H9 (cell line): ENCODE measurements at regions not wholly inside any gene's neighbourhood (a gene's known extent, or its start where the extent isn't known, plus 50 kb on each side); places are given as distances from the start of the nearest gene placed in this dataset.

Experiments
- DNase-seq: peaks from one replicate; pipeline ENCODE4 v3.0.0-alpha.2; 2017
- H2AFZ ChIP-seq: one replicate; pipeline ENCODE4 v1.6.1; 2013; ENCODE audit warnings: mild to moderate bottlenecking, low read length, control low read depth, moderate library complexity
- H2AK5ac ChIP-seq: 2 replicates; pipeline ENCODE4 v1.6.1; 2013; ENCODE audit warnings: low read length, control low read depth, mixed read lengths; ENCODE audit not compliant: insufficient read length
- H2BK120ac ChIP-seq: one replicate; pipeline ENCODE4 v1.6.1; 2013; ENCODE audit warnings: low read depth, mild to moderate bottlenecking, low read length, control low read depth, inconsistent platforms; ENCODE audit not compliant: poor library complexity, severe bottlenecking
- H2BK12ac ChIP-seq: 2 replicates; pipeline ENCODE4 v1.6.1; 2013; ENCODE audit warnings: low read length, control low read depth, mixed read lengths, low read depth; ENCODE audit not compliant: insufficient read length
- H2BK15ac ChIP-seq: 2 replicates; pipeline ENCODE4 v1.6.1; 2013; ENCODE audit warnings: low read depth, low read length, control low read depth
- H2BK20ac ChIP-seq: one replicate; pipeline ENCODE4 v1.6.1; 2013; ENCODE audit warnings: low read depth, mild to moderate bottlenecking, low read length, control low read depth, inconsistent platforms; ENCODE audit not compliant: poor library complexity, severe bottlenecking
- H2BK5ac ChIP-seq: 2 replicates; pipeline ENCODE4 v1.6.1; 2013; ENCODE audit warnings: low read length, control low read depth, mixed read lengths; ENCODE audit not compliant: insufficient read length
- H3K14ac ChIP-seq: 2 replicates; pipeline ENCODE4 v1.6.1; 2013; ENCODE audit warnings: low read length, control low read depth; ENCODE audit not compliant: insufficient read depth
- H3K18ac ChIP-seq: 2 replicates; pipeline ENCODE4 v1.6.1; 2013; ENCODE audit warnings: low read depth, mild to moderate bottlenecking, mixed read lengths, low read length, control low read depth; ENCODE audit not compliant: insufficient read length
- H3K23ac ChIP-seq: 2 replicates; pipeline ENCODE4 v1.6.1; 2013; ENCODE audit warnings: low read length, control low read depth, mixed read lengths, low read depth; ENCODE audit not compliant: insufficient read length
- H3K23me2 ChIP-seq: 2 replicates; pipeline ENCODE4 v1.6.1; 2013; ENCODE audit warnings: low read depth, mild to moderate bottlenecking, mixed read lengths, low read length, control low read depth; ENCODE audit not compliant: insufficient read length, poor library complexity, severe bottlenecking
- H3K27ac ChIP-seq: 2 replicates; pipeline ENCODE4 v1.5.1; 2013; ENCODE audit warnings: low read length, control low read depth, mixed read lengths, low read depth; ENCODE audit not compliant: insufficient read length
- H3K27me3 ChIP-seq: 2 replicates; pipeline ENCODE4 v1.6.1; 2013; ENCODE audit warnings: low read length, control low read depth, inconsistent platforms; ENCODE audit not compliant: insufficient read depth
- H3K4ac ChIP-seq: 2 replicates; pipeline ENCODE4 v1.6.1; 2013; ENCODE audit warnings: low read depth, mild to moderate bottlenecking, control low read depth, inconsistent platforms, low read length, moderate library complexity
- H3K4me1 ChIP-seq: 2 replicates; pipeline ENCODE4 v1.6.1; 2013; ENCODE audit warnings: low read length, control low read depth, inconsistent platforms; ENCODE audit not compliant: insufficient read depth
- H3K4me2 ChIP-seq: 2 replicates; pipeline ENCODE4 v1.6.1; 2013; ENCODE audit warnings: low read length, control low read depth, mixed read lengths; ENCODE audit not compliant: insufficient read length, insufficient read depth
- H3K56ac ChIP-seq: 2 replicates; pipeline ENCODE4 v1.6.1; 2013; ENCODE audit warnings: low read depth, mild to moderate bottlenecking, mixed read lengths, low read length, control low read depth; ENCODE audit not compliant: insufficient read length
- H3K79me1 ChIP-seq: 2 replicates; pipeline ENCODE4 v1.6.1; 2013; ENCODE audit warnings: low read depth, mild to moderate bottlenecking, moderate library complexity, low read length, control low read depth, inconsistent platforms; ENCODE audit not compliant: insufficient read depth, poor library complexity, severe bottlenecking
- H3K79me2 ChIP-seq: 2 replicates; pipeline ENCODE4 v1.6.1; 2013; ENCODE audit warnings: low read length, control low read depth, inconsistent platforms; ENCODE audit not compliant: insufficient read depth
- H3K9ac ChIP-seq: 2 replicates; pipeline ENCODE4 v1.6.1; 2013; ENCODE audit warnings: low read length, control low read depth, mixed read lengths; ENCODE audit not compliant: insufficient read length; ENCODE audit errors: extremely low read depth
- H3K9me3 ChIP-seq: one replicate; pipeline ENCODE4 v1.6.1; 2013; ENCODE audit warnings: low read depth, low read length, inconsistent platforms; ENCODE audit not compliant: control insufficient read depth
- H3T11ph ChIP-seq: one replicate; pipeline ENCODE4 v1.6.1; 2013; ENCODE audit warnings: mild to moderate bottlenecking, low read length, control low read depth, inconsistent platforms
- H4K20me1 ChIP-seq: one replicate; pipeline ENCODE4 v1.6.1; 2013; ENCODE audit not compliant: control insufficient read depth, insufficient read length, insufficient read depth
- H4K5ac ChIP-seq: 2 replicates; pipeline ENCODE4 v1.6.1; 2013; ENCODE audit warnings: low read depth, mild to moderate bottlenecking, mixed read lengths, low read length, control low read depth; ENCODE audit not compliant: insufficient read length
- H4K8ac ChIP-seq: replicated peaks from 2 replicates; pipeline ENCODE4 v1.6.1; 2013; ENCODE audit warnings: low read length, control low read depth, mixed read lengths, low read depth; ENCODE audit not compliant: insufficient read length
- H4K91ac ChIP-seq: 2 replicates; pipeline ENCODE4 v1.6.1; 2013; ENCODE audit warnings: low read depth, mild to moderate bottlenecking, moderate library complexity, mixed read lengths, low read length, control low read depth; ENCODE audit not compliant: insufficient read length
- H3K27ac Mint-ChIP-seq, 3 experiments: 2 replicates in 2 of 3; 3 replicates in 1 of 3; pipeline ENCODE4 v1.8.0; 2020 to 2021; ENCODE audit warnings: mixed read lengths in 3 of 3, mild to moderate bottlenecking in 1 of 3, moderate library complexity in 1 of 3
- H3K27me3 Mint-ChIP-seq: 2 replicates; pipeline ENCODE4 v1.8.0; 2021; ENCODE audit warnings: low read depth, mild to moderate bottlenecking, moderate library complexity, mixed read lengths
- H3K36me3 Mint-ChIP-seq, 3 experiments: 2 replicates in 2 of 3; 3 replicates in 1 of 3; pipeline ENCODE4 v1.8.0; 2020 to 2021; ENCODE audit warnings: low read depth in 3 of 3, mixed read lengths in 3 of 3; ENCODE audit not compliant: insufficient read depth in 1 of 3
- H3K4me1 Mint-ChIP-seq, 2 experiments: 2 replicates each; pipeline ENCODE4 v1.8.0; 2020; ENCODE audit warnings: mixed read lengths in 2 of 2
- H3K4me3 Mint-ChIP-seq, 2 experiments: 2 replicates in 1 of 2; 3 replicates in 1 of 2; pipeline ENCODE4 v1.8.0; 2020 to 2021; ENCODE audit warnings: mild to moderate bottlenecking in 2 of 2, mixed read lengths in 2 of 2, moderate library complexity in 1 of 2
- H3K9me3 Mint-ChIP-seq, 2 experiments: 2 replicates in 1 of 2; 3 replicates in 1 of 2; pipeline ENCODE4 v1.8.0; 2020; ENCODE audit warnings: mild to moderate bottlenecking in 2 of 2, mixed read lengths in 2 of 2, moderate library complexity in 1 of 2
- CTCF ChIP-seq: fragments of 200-600 bp; sonication (generic); conservative IDR thresholded peaks from 3 replicates; pipeline ENCODE4 v1.8.0; 2021; ENCODE audit warnings: antibody characterized with exemption, mild to moderate bottlenecking
- WGBS: extraction: QIAGEN DNeasy Blood & Tissue Kit; methylation state at CpG from one replicate; pipeline ENCODE4 v1.1.7; 2013; ENCODE audit warnings: missing lambda C conversion rate, low lambda C conversion rate, mixed read lengths; ENCODE audit not compliant: insufficient read length; ENCODE audit errors: extremely low coverage; 5-methylcytosine and 5-hydroxymethylcytosine counted together

GRCh38 chr9:129410226-129410625, 210.7 kb downstream of the C9orf50 start:
- no peak overlapping the region for H3T11ph ChIP-seq
- no peaks in the 10 kb centered on the region for H3K79me1 ChIP-seq
- peaks cover 16% of the 10 kb centered on the region for H3K27me3 Mint-ChIP-seq
- H3K4me1 Mint-ChIP-seq = peaks cover 24 to 28% of the 10 kb centered on the region in 2 experiments
- H2AK5ac ChIP-seq = no peak overlapping the region
- no peak overlapping the region; a peak in 1 of 7 replicates for H3K27ac Mint-ChIP-seq
- no peak overlapping the region for H4K91ac ChIP-seq
- DNase-seq = no peak
- peaks cover 9 to 13% (median 9%) of the 10 kb centered on the region in 3 experiments for H3K36me3 Mint-ChIP-seq
- H3K23me2 ChIP-seq = peaks cover 7% of the 10 kb centered on the region
- no peaks in the 10 kb centered on the region for H3K9me3 ChIP-seq
- H3K14ac ChIP-seq = no peak overlapping the region
- no peak overlapping the region for H3K4me2 ChIP-seq
- H3K56ac ChIP-seq = no peak overlapping the region
- H3K27ac ChIP-seq = no peak overlapping the region
- no peak overlapping the region for H2BK12ac ChIP-seq
- no peaks in the 10 kb centered on the region for H3K27me3 ChIP-seq
- H3K23ac ChIP-seq = no peak overlapping the region
- no CpG with 5 or more reads among the region's 4 CpGs for WGBS
- no peaks in the 10 kb centered on the region for H4K20me1 ChIP-seq
- no peak overlapping the region for H2BK15ac ChIP-seq
- no peak overlapping the region for H2BK5ac ChIP-seq
- H2BK120ac ChIP-seq = no peak overlapping the region
- no peak overlapping the region for H3K18ac ChIP-seq
- H3K4ac ChIP-seq = no peak overlapping the region
- peak overlapping the region in 1 of 2 experiments; percentile 3; a peak in 2 of 5 replicates for H3K4me3 Mint-ChIP-seq
- no peak for TF ChIP-seq CTCF
- H3K4me1 ChIP-seq = no peaks in the 10 kb centered on the region; the same call in 1 of the 2 replicates
- no peak overlapping the region for H2BK20ac ChIP-seq
- no peak overlapping the region for H3K9ac ChIP-seq
- H4K5ac ChIP-seq = no peak overlapping the region
- H3K79me2 ChIP-seq = no peaks in the 10 kb centered on the region
- H2AFZ ChIP-seq = no peak overlapping the region
- peaks cover 11 to 13% of the 10 kb centered on the region in 2 experiments for H3K9me3 Mint-ChIP-seq
- H4K8ac ChIP-seq = no peak overlapping the region
